ENCODE measurements at regions not wholly inside any gene's neighbourhood (a gene's known extent, or its start where the extent isn't known, plus 50 kb on each side); places are given as distances from the start of the nearest gene placed in this dataset.

- peak; percentile 58 to 74 (median 64) for TF ChIP-seq CTCF (IDR thresholded peaks at IDR 0.05; ENCODE audit: control extremely low read depth in 1 of 3, insufficient read depth in 1 of 3, low read depth in 1 of 3, low read length in 3 of 3)
- no peak for TF ChIP-seq MAFK (IDR thresholded peaks at IDR 0.05; ENCODE audit: low read depth, low read length)
- TF ChIP-seq RFX5 (IDR thresholded peaks at IDR 0.05; ENCODE audit: borderline replicate concordance, low read depth, low read length): no peak
- TF ChIP-seq TBP (IDR thresholded peaks at IDR 0.05; ENCODE audit: low read depth, low read length): no peak
- no peak for TF ChIP-seq JUN (IDR thresholded peaks at IDR 0.05; ENCODE audit: low read depth, low read length)
Observed at GRCh38 chr2:211055438-211055837, 499.0 kb downstream of the CPS1 start.
